ENCODE measurements at regions not wholly inside any gene's neighbourhood (a gene's known extent, or its start where the extent isn't known, plus 50 kb on each side); places are given as distances from the start of the nearest gene placed in this dataset.
"Not testable (repeated sequence)": the region's sequence is repeated elsewhere in the genome, so short reads cannot be mapped to it uniquely, and the experiment has no call there.

- DNase-seq: no peak
Measured at GRCh38 chr5:12237837-12238575, 333.8 kb upstream of the CTNND2 start.

- no peak for DNase-seq
Measured at GRCh38 chr5:12230659-12231058, 326.4 kb upstream of the CTNND2 start.

GRCh38 chr5:12217039-12217438 lies 312.8 kb upstream of the CTNND2 start:
- DNase-seq: no peak

GRCh38 chr5:12214267-12215015 lies 310.2 kb upstream of the CTNND2 start:
- DNase-seq: no peak

GRCh38 chr5:12208366-12209100 lies 304.3 kb upstream of the CTNND2 start:
- DNase-seq: no peak

GRCh38 chr5:12204761-12205160 lies 300.5 kb upstream of the CTNND2 start:
- DNase-seq: no peak

GRCh38 chr5:12193536-12193935 lies 289.3 kb upstream of the CTNND2 start:
- DNase-seq: no peak

GRCh38 chr5:12183003-12183402 lies 278.8 kb upstream of the CTNND2 start:
- DNase-seq: no peak

- DNase-seq: no peak
Measured at GRCh38 chr5:12177851-12178250, 273.6 kb upstream of the CTNND2 start.

GRCh38 chr5:12177225-12177624 lies 273.0 kb upstream of the CTNND2 start:
- DNase-seq: no peak

- DNase-seq: no peak
Measured at GRCh38 chr5:12175914-12176585, 271.8 kb upstream of the CTNND2 start.

GRCh38 chr5:12174734-12175133 lies 270.5 kb upstream of the CTNND2 start:
- no peak for DNase-seq

GRCh38 chr5:12169536-12169935 lies 265.3 kb upstream of the CTNND2 start:
- DNase-seq: no peak

GRCh38 chr5:12162863-12163262 lies 258.6 kb upstream of the CTNND2 start:
- DNase-seq: no peak

GRCh38 chr5:12147513-12147912 lies 243.3 kb upstream of the CTNND2 start:
- DNase-seq: no peak

GRCh38 chr5:12141496-12141895 lies 237.2 kb upstream of the CTNND2 start:
- DNase-seq: no peak

- no peak for DNase-seq
Measured at GRCh38 chr5:12133520-12133919, 229.3 kb upstream of the CTNND2 start.

- DNase-seq: not testable (repeated sequence)
Measured at GRCh38 chr5:12131020-12131419, 226.8 kb upstream of the CTNND2 start.

GRCh38 chr5:12125895-12126294 lies 221.6 kb upstream of the CTNND2 start:
- DNase-seq: no peak

- no peak for DNase-seq
Measured at GRCh38 chr5:12119657-12120056, 215.4 kb upstream of the CTNND2 start.

GRCh38 chr5:12114075-12114474 lies 209.8 kb upstream of the CTNND2 start:
- DNase-seq: no peak

GRCh38 chr5:12113062-12113461 lies 208.8 kb upstream of the CTNND2 start:
- DNase-seq: no peak

- DNase-seq: no peak
Measured at GRCh38 chr5:12111261-12111660, 207.0 kb upstream of the CTNND2 start.
